Mucosa of descending colon (tissue), 3 donors: ENCODE measurements at regions not wholly inside any gene's neighbourhood (a gene's known extent, or its start where the extent isn't known, plus 50 kb on each side); places are given as distances from the start of the nearest gene placed in this dataset.

Experiments
- ATAC-seq: fragments of 200-7000 bp; cut with Tn5 transposase; one replicate; pipeline ENCODE4 v1.9.1; 2020; ENCODE audit warnings: mild to moderate bottlenecking, moderate library complexity
- DNase-seq, 3 donors: peaks; one replicate each; pipeline ENCODE4 v3.0.0-alpha.2; 2020
- H3K36me3 ChIP-seq: fragments of 200-600 bp; one replicate; pipeline ENCODE4 v1.8.0; 2021; ENCODE audit warnings: low read depth, mild to moderate bottlenecking
- H3K4me1 ChIP-seq: fragments of 200-600 bp; one replicate; pipeline ENCODE4 v1.8.0; 2021; ENCODE audit warnings: low read depth, mild to moderate bottlenecking
- H3K4me3 ChIP-seq: fragments of 200-600 bp; one replicate; pipeline ENCODE4 v1.8.0; 2021; ENCODE audit warnings: mild to moderate bottlenecking
- H3K9me3 ChIP-seq: fragments of 200-600 bp; one replicate; pipeline ENCODE4 v1.8.0; 2021; ENCODE audit warnings: mild to moderate bottlenecking
- intact Hi-C, 2 donors: fragments of 100-400 bp; cut with DNase I in 1 of 2; cut with micrococcal nuclease in 1 of 2; formaldehyde crosslinking; loops; one replicate each; pipeline versions ENCODE4 v1.11.0 to v1.11.1; 2022; cut with DNase I, micrococcal nuclease
- TF ChIP-seq, protein P1 (sequence below): fragments of 200-600 bp; IDR thresholded peaks from one replicate; pipeline ENCODE4 v1.8.0; 2022; ENCODE audit warnings: antibody characterized with exemption, mild to moderate bottlenecking
- donor health status: DM: no; HTN: no; CAD: no; lungs with moderate emphysema.
- donor health status: DM: no; HTN: no; CAD: no.
- donor health status: DM: no; HTN: yes; CAD: no.

GRCh38 chr4:35534962-35535361 lies 709.4 kb downstream of the ARAP2 start:
- Histone ChIP-seq H3K36me3 (no peaks in the 10 kb centered on the region), H3K4me3 (no peak overlapping the region), H3K9me3 (peaks cover 31% of the 10 kb centered on the region), H3K4me1 (no peaks in the 10 kb centered on the region)
- TF ChIP-seq, protein P1, sequence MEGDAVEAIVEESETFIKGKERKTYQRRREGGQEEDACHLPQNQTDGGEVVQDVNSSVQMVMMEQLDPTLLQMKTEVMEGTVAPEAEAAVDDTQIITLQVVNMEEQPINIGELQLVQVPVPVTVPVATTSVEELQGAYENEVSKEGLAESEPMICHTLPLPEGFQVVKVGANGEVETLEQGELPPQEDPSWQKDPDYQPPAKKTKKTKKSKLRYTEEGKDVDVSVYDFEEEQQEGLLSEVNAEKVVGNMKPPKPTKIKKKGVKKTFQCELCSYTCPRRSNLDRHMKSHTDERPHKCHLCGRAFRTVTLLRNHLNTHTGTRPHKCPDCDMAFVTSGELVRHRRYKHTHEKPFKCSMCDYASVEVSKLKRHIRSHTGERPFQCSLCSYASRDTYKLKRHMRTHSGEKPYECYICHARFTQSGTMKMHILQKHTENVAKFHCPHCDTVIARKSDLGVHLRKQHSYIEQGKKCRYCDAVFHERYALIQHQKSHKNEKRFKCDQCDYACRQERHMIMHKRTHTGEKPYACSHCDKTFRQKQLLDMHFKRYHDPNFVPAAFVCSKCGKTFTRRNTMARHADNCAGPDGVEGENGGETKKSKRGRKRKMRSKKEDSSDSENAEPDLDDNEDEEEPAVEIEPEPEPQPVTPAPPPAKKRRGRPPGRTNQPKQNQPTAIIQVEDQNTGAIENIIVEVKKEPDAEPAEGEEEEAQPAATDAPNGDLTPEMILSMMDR: no peak
- DNase-seq: no peak
- intact Hi-C loops: no loop called here
- no peak for ATAC-seq

DNA sequence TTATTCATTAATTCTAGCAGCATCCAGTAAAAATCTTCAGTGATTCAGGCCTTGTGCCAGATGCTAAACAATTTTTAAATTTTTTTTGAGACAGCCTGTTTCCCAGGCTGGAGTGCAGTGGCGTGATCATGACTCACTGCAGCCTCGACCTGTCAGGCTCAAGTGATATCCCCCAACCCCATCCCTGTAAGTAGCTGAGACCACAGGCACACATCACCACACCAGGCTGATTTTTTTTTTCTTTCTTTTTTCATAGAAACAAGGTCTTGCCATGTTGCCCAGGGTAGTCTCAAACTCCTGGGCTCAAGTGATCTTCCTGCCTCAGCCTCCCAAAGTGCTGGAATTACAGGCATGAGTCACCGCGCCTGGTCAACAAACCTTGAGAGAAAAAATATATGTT lies 705.5 kb downstream of the ARAP2 start:
- H3K9me3 ChIP-seq: peaks cover 28% of the 10 kb centered on the region
- ATAC-seq (no peak), DNase-seq (no peak)
- no peaks in the 10 kb centered on the region for H3K36me3 ChIP-seq
- H3K4me3 ChIP-seq: no peak overlapping the region
- no peaks in the 10 kb centered on the region for H3K4me1 ChIP-seq
- intact Hi-C loops: no loop called here
- TF ChIP-seq, protein P1: no peak

- intact Hi-C loops: no loop called here
- TF ChIP-seq, protein P1: no peak
- Histone ChIP-seq H3K36me3 (no peaks in the 10 kb centered on the region), H3K4me1 (no peaks in the 10 kb centered on the region), H3K4me3 (no peak overlapping the region), H3K9me3 (peaks cover 29% of the 10 kb centered on the region)
- DNase-seq: no peak
- no peak for ATAC-seq
Observed at GRCh38 chr4:35539404-35540055, 704.8 kb downstream of the ARAP2 start.

DNA sequence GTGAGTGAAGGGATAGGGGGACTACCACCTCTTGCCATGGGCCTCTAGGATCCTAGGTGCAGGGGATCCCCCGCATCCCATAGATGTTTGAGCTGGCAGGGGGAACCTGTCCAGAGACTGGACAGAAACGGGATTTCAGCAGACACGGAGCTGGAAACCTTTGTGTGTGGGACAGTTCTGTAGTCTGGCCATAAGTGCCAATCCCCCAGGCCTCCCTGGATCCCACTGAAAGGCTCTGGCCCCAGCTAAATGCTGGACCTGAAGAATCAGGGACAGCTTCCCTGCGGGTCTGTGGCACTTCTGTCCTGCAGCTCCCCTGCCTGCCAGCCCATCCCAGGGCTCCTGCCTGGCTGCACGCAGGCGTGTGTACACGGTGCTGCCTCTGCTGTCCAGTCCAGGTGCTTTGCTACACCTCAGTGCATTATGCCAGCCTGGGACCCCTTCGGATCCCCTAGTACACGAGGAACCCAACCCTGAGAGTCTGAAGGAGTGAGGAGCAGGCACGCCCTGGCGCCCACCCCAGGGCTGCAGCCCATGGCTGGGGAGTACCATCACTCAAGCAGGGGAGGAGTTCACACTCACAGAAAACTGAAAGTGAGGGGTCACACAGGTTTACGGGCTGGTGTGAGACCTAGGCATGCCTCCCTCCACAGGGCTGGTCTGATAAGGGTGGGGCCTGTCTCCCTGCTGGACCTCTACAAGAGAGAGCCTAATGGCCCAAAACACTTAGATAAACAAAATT lies 703.0 kb downstream of the ARAP2 start:
- no peak for DNase-seq
- H3K36me3 ChIP-seq: no peaks in the 10 kb centered on the region

DNA sequence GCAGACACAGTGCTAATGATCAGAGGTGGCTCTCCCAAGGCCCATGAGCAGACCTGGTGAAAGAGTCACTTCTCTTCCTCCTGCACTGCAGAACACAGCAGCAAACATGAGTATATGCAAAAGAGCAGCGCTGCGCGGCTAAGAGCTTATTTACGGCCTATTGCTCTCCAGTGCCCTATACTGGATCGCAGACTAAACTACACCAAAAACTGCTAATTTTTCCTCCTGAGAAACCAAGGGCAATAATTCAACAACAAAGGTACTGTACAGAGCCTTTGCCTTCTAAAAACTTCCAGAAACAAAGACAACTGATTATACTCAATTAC lies 702.5 kb downstream of the ARAP2 start:
- Histone ChIP-seq H3K36me3 (no peaks in the 10 kb centered on the region), H3K4me3 (no peak overlapping the region), H3K4me1 (no peaks in the 10 kb centered on the region), H3K9me3 (peaks cover 37% of the 10 kb centered on the region)
- intact Hi-C loops: no loop called here
- ATAC-seq (no peak), DNase-seq (no peak)
- TF ChIP-seq, protein P1: no peak

More for the DNA sequence above, 703.0 kb downstream of the ARAP2 start:
- H3K4me1 ChIP-seq: no peaks in the 10 kb centered on the region
- peaks cover 33% of the 10 kb centered on the region for H3K9me3 ChIP-seq
- no peak overlapping the region for H3K4me3 ChIP-seq
- intact Hi-C loops: no loop called here
- ATAC-seq: no peak
- TF ChIP-seq, protein P1: no peak
